HL-60 (cell line): ENCODE measurements at regions not wholly inside any gene's neighbourhood (a gene's known extent, or its start where the extent isn't known, plus 50 kb on each side); places are given as distances from the start of the nearest gene placed in this dataset.

Experiments used
- DNase-seq, 2 experiments: peaks; one replicate each; pipeline ENCODE4 v3.0.0-alpha.2; 2010 to 2020; ENCODE audit warnings: low read depth in 1 of 2, low spot score in 1 of 2
- H3K27ac ChIP-seq: fragments of 250-450 bp; sonication (Bioruptor Pico); replicated peaks from 2 replicates; pipeline ENCODE4 v1.5.1; 2020; ENCODE audit warnings: mild to moderate bottlenecking, moderate library complexity
- H3K27me3 ChIP-seq: fragments of 250-450 bp; sonication (Bioruptor Pico); 2 replicates; pipeline ENCODE4 v1.5.1; 2021; ENCODE audit warnings: mild to moderate bottlenecking, moderate library complexity; ENCODE audit not compliant: insufficient read depth, poor library complexity, severe bottlenecking
- H3K4me3 ChIP-seq: replicated peaks from 2 replicates; pipeline ENCODE4 v1.5.1; 2011; ENCODE audit warnings: mild to moderate bottlenecking, control low read depth, low read length; ENCODE audit not compliant: insufficient read depth
- CTCF ChIP-seq: IDR thresholded peaks from one replicate; pipeline ENCODE4 v1.5.1; 2011; ENCODE audit warnings: low read length, control low read depth, inconsistent platforms; ENCODE audit not compliant: insufficient read depth
- GABPA ChIP-seq: IDR thresholded peaks from 2 replicates; pipeline ENCODE4 v1.6.1; 2012; ENCODE audit warnings: low read depth
- POLR2AphosphoS5 ChIP-seq: IDR thresholded peaks from 2 replicates; pipeline ENCODE4 v1.6.1; 2012; ENCODE audit warnings: low read depth
- REST ChIP-seq: IDR thresholded peaks from 2 replicates; pipeline ENCODE4 v1.6.1; 2012; ENCODE audit warnings: low read depth; ENCODE audit not compliant: insufficient replicate concordance
- SPI1 ChIP-seq: IDR thresholded peaks from 2 replicates; pipeline ENCODE4 v1.6.1; 2012; ENCODE audit warnings: low read depth, mild to moderate bottlenecking, borderline replicate concordance

- Histone ChIP-seq H3K27me3 (no peaks in the 10 kb centered on the region), H3K27ac (no peak overlapping the region), H3K4me3 (no peak overlapping the region)
- TF ChIP-seq REST (no peak), GABPA (no peak), CTCF (no peak), SPI1 (no peak), POLR2AphosphoS5 (no peak)
- no peak for DNase-seq
These were observed 218.1 kb upstream of the WWC1 start for GRCh38 chr5:168073311-168073710.

GRCh38 chr5:168073991-168074800, 217.2 kb upstream of the WWC1 start:
- TF ChIP-seq GABPA: no peak
- TF ChIP-seq REST: no peak
- no peak for TF ChIP-seq CTCF
- Histone ChIP-seq H3K4me3 (no peak overlapping the region), H3K27me3 (no peaks in the 10 kb centered on the region), H3K27ac (no peak overlapping the region)
- no peak for DNase-seq

GRCh38 chr5:168075387-168075786, 216.1 kb upstream of the WWC1 start:
- H3K4me3 ChIP-seq: no peak overlapping the region
- H3K27me3 ChIP-seq: no peaks in the 10 kb centered on the region
- H3K27ac ChIP-seq: no peak overlapping the region

More at GRCh38 chr5:168075387-168075786, 216.1 kb upstream of the WWC1 start:
- DNase-seq: no peak
- no peak for TF ChIP-seq POLR2AphosphoS5
- TF ChIP-seq REST: no peak
- no peak for TF ChIP-seq GABPA
- TF ChIP-seq SPI1: no peak
- no peak for TF ChIP-seq CTCF
